Osteoblast (primary cell): ENCODE measurements at regions not wholly inside any gene's neighbourhood (a gene's known extent, or its start where the extent isn't known, plus 50 kb on each side); places are given as distances from the start of the nearest gene placed in this dataset.

Experiments
- DNase-seq: peaks from one replicate; pipeline ENCODE4 v3.0.0; 2011; ENCODE audit warnings: low spot score, mixed read lengths; ENCODE audit not compliant: insufficient read length; ENCODE audit errors: missing footprints
- H2AFZ ChIP-seq: 2 replicates; pipeline ENCODE4 v1.6.0; 2011; ENCODE audit warnings: mild to moderate bottlenecking, low read length
- H3K27ac ChIP-seq: 2 replicates; pipeline ENCODE4 v1.5.1; 2011; ENCODE audit warnings: mild to moderate bottlenecking, low read depth, low read length, moderate library complexity
- H3K27me3 ChIP-seq: 2 replicates; pipeline ENCODE4 v1.6.0; 2012; ENCODE audit warnings: mild to moderate bottlenecking, control low read depth, inconsistent platforms, low read length, moderate library complexity; ENCODE audit not compliant: insufficient read depth
- H3K36me3 ChIP-seq: 2 replicates; pipeline ENCODE4 v1.5.1; 2011; ENCODE audit warnings: mild to moderate bottlenecking, low read length, control low read depth, moderate library complexity; ENCODE audit not compliant: insufficient read depth
- H3K4me1 ChIP-seq: 2 replicates; pipeline ENCODE4 v1.5.1; 2011; ENCODE audit warnings: mild to moderate bottlenecking, low read length, control low read depth, moderate library complexity; ENCODE audit not compliant: insufficient read depth
- H3K4me2 ChIP-seq: 2 replicates; pipeline ENCODE4 v1.6.0; 2011; ENCODE audit warnings: mild to moderate bottlenecking, low read length; ENCODE audit not compliant: insufficient read depth
- H3K4me3 ChIP-seq: fragments of 200-600 bp; sonication (generic); 3 replicates; pipeline ENCODE4 v1.5.1; 2012; ENCODE audit warnings: mild to moderate bottlenecking, low read length, inconsistent platforms; ENCODE audit not compliant: insufficient read depth
- H3K79me2 ChIP-seq: 2 replicates; pipeline ENCODE4 v1.6.0; 2012; ENCODE audit warnings: mild to moderate bottlenecking, low read length, control low read depth, inconsistent platforms; ENCODE audit not compliant: insufficient read depth
- H3K9me3 ChIP-seq: 2 replicates; pipeline ENCODE4 v1.5.1; 2011; ENCODE audit warnings: low read depth, low read length, control low read depth
- H4K20me1 ChIP-seq: 2 replicates; pipeline ENCODE4 v1.6.0; 2012; ENCODE audit warnings: mild to moderate bottlenecking, low read length, control low read depth; ENCODE audit not compliant: insufficient read depth
- TF ChIP-seq, protein P1 (sequence below): IDR thresholded peaks from 2 replicates; pipeline ENCODE4 v1.5.1; 2011; ENCODE audit warnings: mild to moderate bottlenecking, low read depth, low read length, moderate library complexity; ENCODE audit errors: extremely low read depth

DNA sequence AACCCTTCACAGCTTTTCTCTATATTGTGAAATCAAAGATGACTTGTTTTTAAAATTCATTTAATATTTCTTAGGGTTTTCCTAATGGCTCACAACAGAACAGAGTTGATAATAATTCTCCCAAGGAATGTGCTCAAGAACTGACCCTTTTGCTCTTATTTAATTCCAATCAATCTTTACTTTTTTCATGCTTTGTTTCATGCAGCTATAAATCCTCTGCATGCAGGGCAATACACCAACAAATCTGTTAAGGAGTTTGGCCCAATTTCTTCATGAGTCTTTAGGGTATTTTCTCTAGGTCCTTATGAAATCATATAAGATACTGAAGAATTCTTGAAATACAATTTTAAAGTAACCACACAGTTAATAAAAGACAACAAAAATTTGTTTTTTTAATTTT is 264.2 kb downstream of the SLC6A15 start:
- Histone ChIP-seq H3K4me2 (no peak overlapping the region), H3K4me1 (no peaks in the 10 kb centered on the region), H3K4me3 (no peak overlapping the region), H3K36me3 (no peaks in the 10 kb centered on the region), H3K27me3 (no peaks in the 10 kb centered on the region), H2AFZ (no peak overlapping the region), H4K20me1 (no peaks in the 10 kb centered on the region), H3K79me2 (no peaks in the 10 kb centered on the region), H3K9me3 (no peaks in the 10 kb centered on the region), H3K27ac (no peak overlapping the region)
- no peak for DNase-seq
- TF ChIP-seq, protein P1, sequence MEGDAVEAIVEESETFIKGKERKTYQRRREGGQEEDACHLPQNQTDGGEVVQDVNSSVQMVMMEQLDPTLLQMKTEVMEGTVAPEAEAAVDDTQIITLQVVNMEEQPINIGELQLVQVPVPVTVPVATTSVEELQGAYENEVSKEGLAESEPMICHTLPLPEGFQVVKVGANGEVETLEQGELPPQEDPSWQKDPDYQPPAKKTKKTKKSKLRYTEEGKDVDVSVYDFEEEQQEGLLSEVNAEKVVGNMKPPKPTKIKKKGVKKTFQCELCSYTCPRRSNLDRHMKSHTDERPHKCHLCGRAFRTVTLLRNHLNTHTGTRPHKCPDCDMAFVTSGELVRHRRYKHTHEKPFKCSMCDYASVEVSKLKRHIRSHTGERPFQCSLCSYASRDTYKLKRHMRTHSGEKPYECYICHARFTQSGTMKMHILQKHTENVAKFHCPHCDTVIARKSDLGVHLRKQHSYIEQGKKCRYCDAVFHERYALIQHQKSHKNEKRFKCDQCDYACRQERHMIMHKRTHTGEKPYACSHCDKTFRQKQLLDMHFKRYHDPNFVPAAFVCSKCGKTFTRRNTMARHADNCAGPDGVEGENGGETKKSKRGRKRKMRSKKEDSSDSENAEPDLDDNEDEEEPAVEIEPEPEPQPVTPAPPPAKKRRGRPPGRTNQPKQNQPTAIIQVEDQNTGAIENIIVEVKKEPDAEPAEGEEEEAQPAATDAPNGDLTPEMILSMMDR, result no peak

DNA sequence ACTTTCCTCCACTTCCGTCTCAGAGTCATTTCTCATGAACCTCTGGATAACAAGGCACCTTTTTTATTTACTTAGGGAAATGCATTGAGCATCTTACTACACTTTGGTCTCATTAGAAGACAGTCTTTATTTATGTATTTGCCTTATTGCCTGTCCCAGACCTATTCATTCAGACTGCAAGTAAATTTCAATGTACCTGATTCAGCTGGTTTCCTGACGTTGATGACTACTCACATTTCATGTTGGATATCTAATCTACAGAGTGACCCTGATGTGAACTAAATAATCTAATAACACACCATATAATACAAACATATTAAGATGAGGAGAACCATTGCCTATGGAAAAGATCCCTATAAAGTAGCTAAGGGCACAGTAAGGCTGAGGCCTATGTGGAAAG is 267.7 kb downstream of the SLC6A15 start:
- TF ChIP-seq, protein P1, result no peak
- Histone ChIP-seq H3K27ac (no peak overlapping the region), H4K20me1 (no peaks in the 10 kb centered on the region), H3K4me3 (no peak overlapping the region), H3K9me3 (no peaks in the 10 kb centered on the region), H3K4me2 (no peak overlapping the region), H3K36me3 (no peaks in the 10 kb centered on the region), H3K79me2 (no peaks in the 10 kb centered on the region), H3K4me1 (no peaks in the 10 kb centered on the region), H2AFZ (no peak overlapping the region), H3K27me3 (no peaks in the 10 kb centered on the region)
- DNase-seq, result no peak

DNA sequence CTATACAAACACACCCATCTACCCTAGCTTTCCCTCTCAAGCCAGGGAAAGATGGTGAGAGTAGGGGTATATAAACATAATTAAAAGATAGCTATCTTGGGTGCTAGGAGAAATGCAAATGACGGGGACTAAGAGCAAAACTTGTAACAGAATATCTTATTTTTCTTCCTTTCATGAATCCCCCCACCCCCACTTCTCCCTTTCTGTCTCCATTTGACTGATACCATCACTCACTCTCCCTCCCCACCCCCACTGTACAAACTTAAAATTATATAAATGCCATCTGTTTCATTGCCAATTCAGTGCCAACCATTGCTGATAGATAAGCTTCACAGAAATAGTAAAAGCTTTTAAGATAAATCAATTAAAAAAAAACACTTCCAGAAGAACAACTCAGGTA is 268.6 kb downstream of the SLC6A15 start:
- TF ChIP-seq, protein P1, result no peak

DNA sequence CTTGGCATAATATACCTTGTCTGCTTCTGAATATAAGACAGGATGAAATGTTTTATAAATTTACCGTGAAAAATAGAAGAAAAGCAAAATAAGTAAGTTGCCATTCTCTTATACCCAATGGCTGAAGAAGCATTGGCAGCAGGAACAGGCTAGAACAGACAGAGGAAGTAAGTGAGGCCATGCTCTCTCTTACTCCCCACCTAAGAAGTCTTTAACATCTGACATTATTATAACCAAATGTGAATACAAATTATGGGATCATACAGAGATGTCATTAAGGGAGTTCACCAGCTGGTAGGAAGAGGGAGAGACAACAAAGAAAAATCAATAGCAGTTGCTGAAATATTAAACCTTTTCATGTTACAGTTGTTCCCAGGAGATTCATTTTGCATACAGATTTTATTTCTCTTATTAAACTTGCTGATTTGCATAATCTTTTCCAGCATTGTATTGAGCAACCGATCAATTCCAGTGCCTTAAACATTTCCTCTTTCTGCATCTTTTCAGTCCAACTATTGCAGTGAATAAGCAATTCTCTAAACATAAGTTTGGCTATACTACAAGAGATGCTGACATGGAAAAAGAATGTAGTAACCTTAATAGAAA is 270.6 kb downstream of the SLC6A15 start:
- H3K4me3 ChIP-seq, result no peak overlapping the region
- no peaks in the 10 kb centered on the region for H3K9me3 ChIP-seq
- TF ChIP-seq, protein P1, result no peak
- H3K27me3 ChIP-seq, result no peaks in the 10 kb centered on the region
- no peak overlapping the region for H3K4me2 ChIP-seq
- H3K36me3 ChIP-seq, result no peaks in the 10 kb centered on the region
- H4K20me1 ChIP-seq, result no peaks in the 10 kb centered on the region
- H2AFZ ChIP-seq, result no peak overlapping the region
- H3K79me2 ChIP-seq, result no peaks in the 10 kb centered on the region
- DNase-seq, result no peak
- no peaks in the 10 kb centered on the region for H3K4me1 ChIP-seq
- H3K27ac ChIP-seq, result no peak overlapping the region

More for the DNA sequence above, 268.6 kb downstream of the SLC6A15 start:
- Histone ChIP-seq H3K27me3 (no peaks in the 10 kb centered on the region), H4K20me1 (no peaks in the 10 kb centered on the region), H3K79me2 (no peaks in the 10 kb centered on the region), H3K9me3 (no peaks in the 10 kb centered on the region), H3K27ac (no peak overlapping the region), H3K4me2 (no peak overlapping the region), H3K36me3 (no peaks in the 10 kb centered on the region), H2AFZ (no peak overlapping the region), H3K4me1 (no peaks in the 10 kb centered on the region), H3K4me3 (no peak overlapping the region)
- DNase-seq, result no peak
